DND-41 (cell line): ENCODE measurements at regions not wholly inside any gene's neighbourhood (a gene's known extent, or its start where the extent isn't known, plus 50 kb on each side); places are given as distances from the start of the nearest gene placed in this dataset.

ENCODE experiments used
- EZH2 ChIP-seq: IDR thresholded peaks from 3 replicates; pipeline ENCODE4 v1.6.1; 2012; ENCODE audit warnings: borderline replicate concordance, low read depth, mild to moderate bottlenecking, moderate library complexity, low read length, inconsistent platforms; ENCODE audit not compliant: severe bottlenecking
- TF ChIP-seq, protein P1 (sequence below): IDR thresholded peaks from 2 replicates; pipeline ENCODE4 v1.5.1; 2012; ENCODE audit warnings: borderline replicate concordance, low read length, moderate library complexity, mild to moderate bottlenecking; ENCODE audit not compliant: poor library complexity, severe bottlenecking; ENCODE audit errors: extremely low read depth

DNA sequence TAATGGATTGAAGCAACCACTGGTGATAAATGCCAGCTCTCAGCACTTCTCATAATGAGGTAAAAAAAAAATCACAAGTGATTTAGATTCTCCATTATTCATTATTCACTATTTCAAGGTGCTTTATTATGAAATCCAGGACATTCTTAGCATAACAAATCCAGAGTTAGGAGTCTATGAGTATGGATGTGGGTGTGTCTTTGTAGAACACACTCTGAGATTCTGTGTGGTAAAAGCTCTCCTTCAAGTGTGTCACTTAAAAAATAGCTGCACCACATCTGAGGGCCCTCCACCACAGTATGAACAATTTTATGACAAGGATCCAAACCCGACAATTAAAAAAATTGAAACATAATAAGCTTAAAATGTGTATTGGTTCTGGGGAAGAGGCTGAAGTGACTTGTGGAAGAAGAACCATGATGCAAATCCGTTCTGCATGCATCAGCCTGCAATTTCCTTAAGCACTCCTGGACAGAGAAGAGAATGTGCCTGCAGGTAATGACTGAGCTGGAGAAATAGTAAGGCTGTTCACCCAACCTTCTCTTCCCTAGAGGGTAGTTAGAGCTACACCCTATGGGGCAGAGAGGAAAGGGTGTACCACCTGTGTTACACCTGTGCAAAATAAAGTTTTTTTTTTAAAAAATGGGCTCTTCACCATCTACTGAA lies 488.5 kb upstream of the MGAT4C start:
- TF ChIP-seq, protein P1, sequence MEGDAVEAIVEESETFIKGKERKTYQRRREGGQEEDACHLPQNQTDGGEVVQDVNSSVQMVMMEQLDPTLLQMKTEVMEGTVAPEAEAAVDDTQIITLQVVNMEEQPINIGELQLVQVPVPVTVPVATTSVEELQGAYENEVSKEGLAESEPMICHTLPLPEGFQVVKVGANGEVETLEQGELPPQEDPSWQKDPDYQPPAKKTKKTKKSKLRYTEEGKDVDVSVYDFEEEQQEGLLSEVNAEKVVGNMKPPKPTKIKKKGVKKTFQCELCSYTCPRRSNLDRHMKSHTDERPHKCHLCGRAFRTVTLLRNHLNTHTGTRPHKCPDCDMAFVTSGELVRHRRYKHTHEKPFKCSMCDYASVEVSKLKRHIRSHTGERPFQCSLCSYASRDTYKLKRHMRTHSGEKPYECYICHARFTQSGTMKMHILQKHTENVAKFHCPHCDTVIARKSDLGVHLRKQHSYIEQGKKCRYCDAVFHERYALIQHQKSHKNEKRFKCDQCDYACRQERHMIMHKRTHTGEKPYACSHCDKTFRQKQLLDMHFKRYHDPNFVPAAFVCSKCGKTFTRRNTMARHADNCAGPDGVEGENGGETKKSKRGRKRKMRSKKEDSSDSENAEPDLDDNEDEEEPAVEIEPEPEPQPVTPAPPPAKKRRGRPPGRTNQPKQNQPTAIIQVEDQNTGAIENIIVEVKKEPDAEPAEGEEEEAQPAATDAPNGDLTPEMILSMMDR: no peak
- TF ChIP-seq EZH2: no peak
